NCI-H1105 treated with DMSO at 0.1 percent for 48 hours (cell line): ENCODE measurements at regions not wholly inside any gene's neighbourhood (a gene's known extent, or its start where the extent isn't known, plus 50 kb on each side); places are given as distances from the start of the nearest gene placed in this dataset.
A peak's percentile ranks its signal among the peaks of the same experiment; 100 is the strongest.
"Not testable (repeated sequence)": the region's sequence is repeated elsewhere in the genome, so short reads cannot be mapped to it uniquely, and the experiment has no call there.

Experiments used
- DNase-seq: peaks from one replicate; lab custom pipeline; 2025; lab: John Stamatoyannopoulos, UW

GRCh38 chr3:193047461-193047860, 129.8 kb upstream of the MB21D2 start:
- DNase-seq = not testable (repeated sequence)

GRCh38 chr3:193048127-193048526, 130.5 kb upstream of the MB21D2 start:
- no peak for DNase-seq

- no peak for DNase-seq
Observed at GRCh38 chr3:193049935-193050334, 132.3 kb upstream of the MB21D2 start.

GRCh38 chr3:193051314-193051713, 133.7 kb upstream of the MB21D2 start:
- no peak for DNase-seq

GRCh38 chr3:193052354-193053045, 134.8 kb upstream of the MB21D2 start:
- no peak for DNase-seq

- DNase-seq = no peak
Observed at GRCh38 chr3:193053046-193053435, 135.4 kb upstream of the MB21D2 start.

- DNase-seq = no peak
Observed at GRCh38 chr3:193055352-193055751, 137.7 kb upstream of the MB21D2 start.

- DNase-seq = no peak
Observed at GRCh38 chr3:193057616-193058015, 140.0 kb upstream of the MB21D2 start.

- DNase-seq = no peak
Observed at GRCh38 chr3:193060748-193061546, 143.3 kb upstream of the MB21D2 start.

- no peak for DNase-seq
Observed at GRCh38 chr3:193068365-193068764, 150.7 kb upstream of the MB21D2 start.

GRCh38 chr3:193069732-193070131, 152.1 kb upstream of the MB21D2 start:
- not testable (repeated sequence) for DNase-seq

- DNase-seq = no peak
Observed at GRCh38 chr3:193078996-193079753, 161.5 kb upstream of the MB21D2 start.

- DNase-seq = no peak
Observed at GRCh38 chr3:193080821-193081365, 160.1 kb upstream of the PLAAT1 start.

GRCh38 chr3:193085655-193086054, 155.4 kb upstream of the PLAAT1 start:
- no peak for DNase-seq

- DNase-seq = no peak
Observed at GRCh38 chr3:193086681-193087080, 154.3 kb upstream of the PLAAT1 start.

GRCh38 chr3:193087336-193087735, 153.7 kb upstream of the PLAAT1 start:
- no peak for DNase-seq

- DNase-seq = peak; percentile 98
Observed at GRCh38 chr3:193095366-193095765, 145.7 kb upstream of the PLAAT1 start.

- no peak for DNase-seq
Observed at GRCh38 chr3:193096076-193096475, 144.9 kb upstream of the PLAAT1 start.

GRCh38 chr3:193114431-193115340, 126.3 kb upstream of the PLAAT1 start:
- no peak for DNase-seq

- no peak for DNase-seq
Observed at GRCh38 chr3:193116871-193117270, 124.2 kb upstream of the PLAAT1 start.

GRCh38 chr3:193118907-193119306, 122.1 kb upstream of the PLAAT1 start:
- DNase-seq = no peak
